ENCODE measurements at regions not wholly inside any gene's neighbourhood (a gene's known extent, or its start where the extent isn't known, plus 50 kb on each side); places are given as distances from the start of the nearest gene placed in this dataset.

GRCh38 chr6:160895562-160895961, 96.0 kb upstream of the MAP3K4 start:
- no peak for FAIRE-seq

GRCh38 chr6:160899671-160900430, 91.7 kb upstream of the MAP3K4 start:
- FAIRE-seq, result no peak
- DNase-seq (ENCODE audit: insufficient read length, low spot score), result no peak

More at GRCh38 chr6:160895562-160895961, 96.0 kb upstream of the MAP3K4 start:
- no peak for DNase-seq (ENCODE audit: insufficient read length, low spot score)

GRCh38 chr6:160911949-160912348, 79.6 kb upstream of the MAP3K4 start:
- DNase-seq (ENCODE audit: insufficient read length, low spot score) (no peak), FAIRE-seq (no peak)

- no peak for FAIRE-seq
- no peak for DNase-seq (ENCODE audit: insufficient read length, low spot score)
Measured at GRCh38 chr6:160912411-160912810, 79.2 kb upstream of the MAP3K4 start.

GRCh38 chr6:160917572-160917971, 74.0 kb upstream of the MAP3K4 start:
- FAIRE-seq, result no peak

GRCh38 chr6:160919723-160920440, 71.7 kb upstream of the MAP3K4 start:
- DNase-seq (ENCODE audit: insufficient read length, low spot score) (peak; percentile 19), FAIRE-seq (no peak)

More at GRCh38 chr6:160917572-160917971, 74.0 kb upstream of the MAP3K4 start:
- no peak for DNase-seq (ENCODE audit: insufficient read length, low spot score)

GRCh38 chr6:160921095-160921494, 70.5 kb upstream of the MAP3K4 start:
- DNase-seq (ENCODE audit: insufficient read length, low spot score), result no peak
- no peak for FAIRE-seq

GRCh38 chr6:160926281-160927276, 65.0 kb upstream of the MAP3K4 start:
- DNase-seq (ENCODE audit: insufficient read length, low spot score) (no peak), FAIRE-seq (no peak)

GRCh38 chr6:160927416-160927815, 64.2 kb upstream of the MAP3K4 start:
- FAIRE-seq, result no peak
- no peak for DNase-seq (ENCODE audit: insufficient read length, low spot score)

GRCh38 chr6:160929361-160929760, 62.2 kb upstream of the MAP3K4 start:
- DNase-seq (ENCODE audit: insufficient read length, low spot score) (no peak), FAIRE-seq (no peak)

GRCh38 chr6:160929831-160930230, 61.7 kb upstream of the MAP3K4 start:
- FAIRE-seq (no peak), DNase-seq (ENCODE audit: insufficient read length, low spot score) (no peak)

GRCh38 chr6:160930547-160931377, 60.8 kb upstream of the MAP3K4 start:
- DNase-seq (ENCODE audit: insufficient read length, low spot score) (peak; percentile 60), FAIRE-seq (peak; percentile 33)

GRCh38 chr6:160931378-160932310, 59.9 kb upstream of the MAP3K4 start:
- no peak for DNase-seq (ENCODE audit: insufficient read length, low spot score)
- no peak for FAIRE-seq

GRCh38 chr6:160933256-160933655, 58.3 kb upstream of the MAP3K4 start:
- DNase-seq (ENCODE audit: insufficient read length, low spot score), result no peak
- no peak for FAIRE-seq

GRCh38 chr6:160934157-160934556, 57.4 kb upstream of the MAP3K4 start:
- FAIRE-seq, result peak; percentile 95
- no peak for DNase-seq (ENCODE audit: insufficient read length, low spot score)

GRCh38 chr6:160940197-160940596, 51.4 kb upstream of the MAP3K4 start:
- FAIRE-seq, result no peak
- no peak for DNase-seq (ENCODE audit: insufficient read length, low spot score)
